Activated naive CD8-positive, alpha-beta T cell treated with anti-CD3 and anti-CD28 coated beads for 36 hours (primary cell): ENCODE measurements at regions not wholly inside any gene's neighbourhood (a gene's known extent, or its start where the extent isn't known, plus 50 kb on each side); places are given as distances from the start of the nearest gene placed in this dataset.
"Not testable (repeated sequence)": the region's sequence is repeated elsewhere in the genome, so short reads cannot be mapped to it uniquely, and the experiment has no call there.

Source experiments
- DNase-seq: peaks from one replicate; pipeline ENCODE4 v3.0.0; 2021
- H3K27ac Mint-ChIP-seq: one replicate; pipeline ENCODE4 v1.8.0; 2022; ENCODE audit warnings: mild to moderate bottlenecking, moderate library complexity, mixed read lengths
- H3K27me3 Mint-ChIP-seq: one replicate; pipeline ENCODE4 v1.8.0; 2022; ENCODE audit warnings: mild to moderate bottlenecking, mixed read lengths
- H3K36me3 Mint-ChIP-seq: one replicate; pipeline ENCODE4 v1.8.0; 2021; ENCODE audit warnings: mild to moderate bottlenecking, mixed read lengths
- H3K4me1 Mint-ChIP-seq: one replicate; pipeline ENCODE4 v1.8.0; 2021; ENCODE audit warnings: mixed read lengths
- H3K4me3 Mint-ChIP-seq: one replicate; pipeline ENCODE4 v1.8.0; 2022; ENCODE audit warnings: mild to moderate bottlenecking, moderate library complexity, mixed read lengths
- H3K9me3 Mint-ChIP-seq: one replicate; pipeline ENCODE4 v1.8.0; 2022; ENCODE audit warnings: mixed read lengths

DNA sequence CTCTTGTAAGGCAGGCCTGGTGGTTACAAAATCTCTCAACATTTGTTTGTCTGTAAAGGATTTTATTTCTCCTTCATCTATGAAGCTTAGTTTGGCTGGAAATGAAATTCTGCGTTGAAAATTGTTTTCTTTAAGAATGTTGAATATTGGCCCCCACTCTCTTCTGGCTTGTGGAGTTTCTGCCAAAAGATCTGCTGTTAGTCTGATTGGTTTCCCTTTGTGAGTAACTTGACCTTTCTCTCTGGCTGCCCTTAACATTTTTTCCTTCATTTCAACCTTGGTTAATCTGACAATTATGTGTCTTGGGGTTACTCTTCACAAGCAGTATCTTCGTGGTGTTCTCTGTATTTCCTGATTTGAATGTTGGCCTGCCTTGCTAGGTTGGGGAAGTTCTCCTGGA is 186.1 kb upstream of the ZNF32 start:
- not testable (repeated sequence) for DNase-seq, H3K4me1 Mint-ChIP-seq, H3K4me3 Mint-ChIP-seq, H3K36me3 Mint-ChIP-seq, H3K27ac Mint-ChIP-seq, H3K27me3 Mint-ChIP-seq
- peaks cover 20% of the 10 kb centered on the region for H3K9me3 Mint-ChIP-seq

- no peaks in the 10 kb centered on the region for H3K27me3 Mint-ChIP-seq
- H3K4me1 Mint-ChIP-seq, result peaks cover 8% of the 10 kb centered on the region
- no peak overlapping the region for H3K27ac Mint-ChIP-seq
- no peak overlapping the region for H3K4me3 Mint-ChIP-seq
- peaks cover 6% of the 10 kb centered on the region for H3K9me3 Mint-ChIP-seq
- DNase-seq, result no peak
- H3K36me3 Mint-ChIP-seq, result no peaks in the 10 kb centered on the region
Observed at GRCh38 chr10:43827853-43828252, 179.2 kb upstream of the ZNF32 start.

DNA sequence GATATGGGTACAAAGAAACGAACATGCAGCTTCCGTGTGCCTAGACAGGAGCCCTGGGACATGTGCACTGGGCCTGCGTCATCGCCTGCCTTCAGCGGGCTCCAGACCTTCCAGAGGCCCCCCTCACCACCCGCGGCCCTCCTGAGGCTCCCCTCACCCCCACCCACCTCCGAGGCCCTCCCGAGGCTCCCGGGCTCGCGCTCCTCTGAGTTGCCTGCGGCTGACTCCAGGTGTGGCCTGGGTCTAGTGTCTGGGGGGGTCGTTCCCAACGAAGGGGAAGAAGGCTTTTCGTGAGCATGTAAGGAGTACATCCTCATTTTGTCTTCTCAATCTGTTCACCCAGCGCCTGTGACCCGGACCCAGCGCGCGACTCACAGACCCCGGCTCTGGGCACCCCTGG is 177.3 kb upstream of the ZNF32 start:
- no peak for DNase-seq
- H3K36me3 Mint-ChIP-seq, result no peaks in the 10 kb centered on the region
- H3K9me3 Mint-ChIP-seq, result peaks cover 3% of the 10 kb centered on the region
- H3K27ac Mint-ChIP-seq, result no peak overlapping the region
- H3K27me3 Mint-ChIP-seq, result no peaks in the 10 kb centered on the region
- H3K4me1 Mint-ChIP-seq, result peaks cover 16% of the 10 kb centered on the region
- H3K4me3 Mint-ChIP-seq, result no peak overlapping the region

GRCh38 chr10:43825421-43825820 is 176.7 kb upstream of the ZNF32 start:
- H3K27ac Mint-ChIP-seq, result no peak overlapping the region
- no peak overlapping the region for H3K4me3 Mint-ChIP-seq
- H3K4me1 Mint-ChIP-seq, result peaks cover 16% of the 10 kb centered on the region
- DNase-seq, result no peak
- H3K36me3 Mint-ChIP-seq, result no peaks in the 10 kb centered on the region
- no peaks in the 10 kb centered on the region for H3K27me3 Mint-ChIP-seq
- H3K9me3 Mint-ChIP-seq, result peaks cover 2% of the 10 kb centered on the region

GRCh38 chr10:43824934-43825333 is 176.3 kb upstream of the ZNF32 start:
- peaks cover 2% of the 10 kb centered on the region for H3K9me3 Mint-ChIP-seq
- DNase-seq, result no peak
- no peak overlapping the region for H3K4me3 Mint-ChIP-seq
- H3K4me1 Mint-ChIP-seq, result peaks cover 16% of the 10 kb centered on the region
- H3K27ac Mint-ChIP-seq, result no peak overlapping the region
- H3K27me3 Mint-ChIP-seq, result no peaks in the 10 kb centered on the region
- no peaks in the 10 kb centered on the region for H3K36me3 Mint-ChIP-seq

DNA sequence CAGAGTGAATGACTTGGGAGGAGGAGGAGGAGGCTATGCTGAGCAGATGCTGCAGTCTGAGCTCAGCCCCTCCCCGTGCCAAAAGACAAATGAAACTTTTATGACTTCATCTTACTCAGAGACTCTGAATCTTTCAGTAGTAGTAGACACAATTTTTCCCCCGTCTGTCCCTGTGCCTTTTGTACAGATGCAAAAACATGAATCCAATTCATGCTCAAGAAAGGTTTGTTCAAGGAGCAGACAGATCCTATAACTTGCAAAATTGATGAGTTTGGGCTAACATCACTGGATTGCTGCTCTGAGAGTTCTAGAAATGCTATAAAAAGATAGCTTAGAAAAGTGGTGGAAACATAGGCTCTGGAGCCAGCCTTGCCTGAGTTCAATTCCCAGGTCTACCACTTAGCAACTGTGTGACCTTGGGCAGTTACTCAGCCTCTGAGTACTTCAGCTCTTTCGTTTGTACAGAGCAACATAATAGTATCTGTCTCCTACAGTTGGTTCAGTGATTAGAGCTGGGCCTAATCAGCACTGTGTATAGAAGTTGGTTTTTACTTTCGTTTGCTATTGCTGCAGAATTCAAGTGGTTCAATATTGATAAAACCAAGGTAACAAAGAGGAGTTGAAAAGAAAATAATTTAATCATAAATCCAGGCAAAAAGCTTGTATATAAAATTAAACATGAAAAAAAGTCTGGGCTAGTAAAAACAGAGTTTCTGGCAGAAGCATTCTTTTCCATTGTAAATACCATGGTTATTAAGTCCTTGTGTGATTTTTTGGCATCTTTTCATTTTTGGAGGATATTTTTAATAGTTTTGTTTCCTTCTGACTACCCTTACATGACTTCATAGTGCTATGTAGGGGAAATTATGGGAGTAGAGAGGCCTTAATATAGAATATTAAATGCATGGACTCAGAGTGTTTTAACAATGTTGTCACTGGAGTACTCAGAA is 174.2 kb upstream of the ZNF32 start:
- H3K27me3 Mint-ChIP-seq, result no peaks in the 10 kb centered on the region
- no peak overlapping the region for H3K27ac Mint-ChIP-seq
- H3K9me3 Mint-ChIP-seq, result no peaks in the 10 kb centered on the region
- no peak overlapping the region for H3K4me3 Mint-ChIP-seq
- DNase-seq, result no peak
- H3K36me3 Mint-ChIP-seq, result no peaks in the 10 kb centered on the region
- peaks cover 22% of the 10 kb centered on the region for H3K4me1 Mint-ChIP-seq

DNA sequence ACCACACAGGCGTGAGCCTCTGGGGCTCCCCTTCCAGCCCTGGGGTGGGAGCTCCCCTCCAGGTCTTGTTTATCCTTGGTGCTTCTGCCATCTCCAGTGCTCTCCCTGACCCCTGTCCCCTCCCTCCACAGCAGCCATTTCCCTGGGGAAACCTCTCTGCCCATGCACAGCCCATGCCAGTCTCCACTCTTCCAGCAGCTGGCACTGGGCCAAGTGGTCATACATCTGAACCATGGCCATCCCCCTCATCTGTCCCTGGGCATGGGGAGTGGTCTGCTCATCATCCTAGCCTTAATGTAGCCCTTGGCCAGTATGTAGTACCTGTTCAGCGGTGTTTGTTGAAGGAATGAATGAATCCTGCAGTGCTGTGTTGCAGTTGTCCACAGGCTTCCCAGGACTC is 172.4 kb upstream of the ZNF32 start:
- Mint-ChIP-seq H3K9me3 (no peaks in the 10 kb centered on the region), H3K36me3 (peaks cover 2% of the 10 kb centered on the region), H3K27ac (no peak overlapping the region), H3K4me3 (no peak overlapping the region), H3K4me1 (peaks cover 38% of the 10 kb centered on the region), H3K27me3 (no peaks in the 10 kb centered on the region)
- no peak for DNase-seq

DNA sequence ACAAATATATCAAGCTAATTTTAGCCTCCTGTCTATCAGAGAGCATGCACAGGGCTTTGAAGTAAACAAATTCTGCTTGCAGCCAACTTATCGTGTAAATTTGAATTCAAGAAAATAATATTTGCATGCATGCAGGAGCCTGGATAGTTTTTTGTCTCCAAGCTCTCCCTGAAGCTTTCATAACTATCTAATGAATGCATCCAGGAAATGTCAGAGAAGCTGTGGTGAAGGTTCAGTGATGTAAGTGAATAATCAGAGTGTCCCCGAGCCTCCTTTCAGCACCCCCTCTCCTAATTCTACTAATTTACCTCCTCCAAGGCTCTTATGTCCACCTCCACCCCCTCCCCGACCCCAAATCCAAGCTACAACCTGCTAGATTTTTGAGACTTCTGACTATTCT is 172.0 kb upstream of the ZNF32 start:
- Mint-ChIP-seq H3K4me3 (no peak overlapping the region), H3K4me1 (peaks cover 42% of the 10 kb centered on the region), H3K36me3 (peaks cover 2% of the 10 kb centered on the region), H3K27ac (no peak overlapping the region), H3K27me3 (no peaks in the 10 kb centered on the region), H3K9me3 (no peaks in the 10 kb centered on the region)
- no peak for DNase-seq

- H3K4me1 Mint-ChIP-seq, result peaks cover 51% of the 10 kb centered on the region
- H3K27me3 Mint-ChIP-seq, result no peaks in the 10 kb centered on the region
- no peak overlapping the region for H3K4me3 Mint-ChIP-seq
- no peak for DNase-seq
- H3K9me3 Mint-ChIP-seq, result no peaks in the 10 kb centered on the region
- H3K36me3 Mint-ChIP-seq, result peaks cover 2% of the 10 kb centered on the region
- H3K27ac Mint-ChIP-seq, result no peak overlapping the region
Observed at GRCh38 chr10:43819464-43820230, 171.0 kb upstream of the ZNF32 start.

- Mint-ChIP-seq H3K9me3 (no peaks in the 10 kb centered on the region), H3K4me1 (peaks cover 51% of the 10 kb centered on the region), H3K4me3 (no peak overlapping the region), H3K27me3 (no peaks in the 10 kb centered on the region), H3K36me3 (peaks cover 2% of the 10 kb centered on the region), H3K27ac (no peak overlapping the region)
- no peak for DNase-seq
Observed at GRCh38 chr10:43818687-43819086, 170.0 kb upstream of the ZNF32 start.

DNA sequence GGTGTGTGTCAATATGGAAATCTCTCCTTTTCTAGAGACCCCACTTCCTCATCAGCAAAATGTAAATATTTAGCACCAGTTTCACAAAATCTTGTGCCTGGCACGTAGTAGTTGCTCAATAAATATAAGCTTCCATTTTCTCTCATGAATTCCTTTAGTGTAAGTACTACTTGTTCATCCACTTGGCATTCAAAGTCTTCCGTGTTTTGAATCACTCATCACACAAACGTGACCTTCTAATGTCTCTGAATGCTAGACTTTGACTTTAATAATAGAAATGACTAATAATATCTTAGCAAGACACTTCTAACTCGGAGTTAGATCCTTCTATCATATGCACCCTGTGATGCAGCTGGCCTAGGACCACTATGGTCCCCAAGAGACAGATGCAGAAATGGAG is 168.7 kb upstream of the ZNF32 start:
- Mint-ChIP-seq H3K27ac (no peak overlapping the region), H3K4me1 (peaks cover 41% of the 10 kb centered on the region), H3K27me3 (no peaks in the 10 kb centered on the region), H3K4me3 (no peak overlapping the region), H3K9me3 (no peaks in the 10 kb centered on the region), H3K36me3 (peaks cover 2% of the 10 kb centered on the region)
- no peak for DNase-seq

DNA sequence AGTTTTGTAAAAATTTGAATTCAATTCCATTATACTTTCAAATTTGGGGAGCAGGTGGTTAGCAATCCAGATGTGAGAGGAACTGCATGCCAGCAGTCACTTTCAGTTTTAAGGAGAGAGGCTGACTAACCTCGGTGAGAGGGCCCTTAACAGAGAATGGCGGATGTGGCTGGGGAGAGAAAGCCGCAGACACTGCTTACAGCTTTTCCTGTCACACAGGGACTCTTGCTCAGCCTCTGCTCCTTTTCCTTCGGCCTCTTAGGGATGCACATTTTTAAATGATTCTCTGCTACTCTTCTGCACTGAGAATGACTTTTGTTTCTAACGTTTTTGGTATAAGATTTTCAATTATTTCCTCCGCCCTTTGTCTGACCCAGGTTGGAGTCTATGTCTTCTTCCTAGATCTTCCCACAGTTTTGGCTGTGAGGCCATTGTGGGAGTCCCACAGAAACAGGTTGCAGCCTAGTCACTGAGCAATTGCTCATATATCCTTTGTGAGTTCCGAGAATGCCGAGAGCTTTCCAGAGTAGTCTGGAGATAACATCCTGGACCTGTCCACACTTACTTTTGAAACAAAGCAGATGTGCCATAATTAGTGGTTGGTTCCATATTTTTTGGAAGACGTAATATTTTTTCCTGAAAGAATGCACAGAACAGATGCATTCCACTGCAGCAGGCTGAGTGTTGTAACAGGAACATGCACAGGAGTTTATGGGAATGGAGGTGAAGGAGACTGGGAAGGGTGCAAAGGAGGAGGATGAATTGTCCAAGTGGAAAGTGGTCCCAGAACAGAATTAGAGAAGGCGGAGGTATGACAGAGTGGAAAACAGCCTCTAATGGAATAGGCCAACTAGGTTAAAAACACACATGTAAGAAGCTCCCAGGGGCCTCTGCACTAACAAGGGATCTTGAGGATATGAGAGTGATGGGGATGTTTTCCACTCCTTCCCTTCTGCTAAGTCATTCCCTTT is 168.0 kb upstream of the ZNF32 start:
- peak; percentile 77 for DNase-seq
- Mint-ChIP-seq H3K4me3 (peak overlapping the region; percentile 26), H3K36me3 (peaks cover 2% of the 10 kb centered on the region), H3K27ac (peak overlapping the region; percentile 85), H3K4me1 (peaks cover 37% of the 10 kb centered on the region), H3K9me3 (no peaks in the 10 kb centered on the region), H3K27me3 (no peaks in the 10 kb centered on the region)

- no peaks in the 10 kb centered on the region for H3K27me3 Mint-ChIP-seq
- H3K36me3 Mint-ChIP-seq, result peaks cover 2% of the 10 kb centered on the region
- H3K9me3 Mint-ChIP-seq, result no peaks in the 10 kb centered on the region
- H3K4me3 Mint-ChIP-seq, result peak overlapping the region; percentile 18
- peaks cover 45% of the 10 kb centered on the region for H3K4me1 Mint-ChIP-seq
- no peak for DNase-seq
- peak overlapping the region; percentile 85 for H3K27ac Mint-ChIP-seq
Observed at GRCh38 chr10:43815181-43815885, 166.7 kb upstream of the ZNF32 start.

- Mint-ChIP-seq H3K36me3 (peaks cover 2% of the 10 kb centered on the region), H3K4me1 (peaks cover 48% of the 10 kb centered on the region), H3K27ac (no peak overlapping the region), H3K9me3 (no peaks in the 10 kb centered on the region), H3K4me3 (no peak overlapping the region), H3K27me3 (no peaks in the 10 kb centered on the region)
- no peak for DNase-seq
Observed at GRCh38 chr10:43814663-43815062, 166.0 kb upstream of the ZNF32 start.
